ENCODE measurements at regions not wholly inside any gene's neighbourhood (a gene's known extent, or its start where the extent isn't known, plus 50 kb on each side); places are given as distances from the start of the nearest gene placed in this dataset.

- TF ChIP-seq RAD21 (IDR thresholded peaks at IDR 0.05; ENCODE audit: low read depth), result no peak
- TF ChIP-seq EP300 (IDR thresholded peaks at IDR 0.05; ENCODE audit: borderline replicate concordance), result no peak
- TF ChIP-seq CEBPB (IDR thresholded peaks at IDR 0.05), result no peak
- no peak for TF ChIP-seq YY1 (IDR thresholded peaks at IDR 0.05; ENCODE audit: low read depth)
- no peak for TF ChIP-seq NFIC (IDR thresholded peaks at IDR 0.05)
- no peak for TF ChIP-seq TCF12 (IDR thresholded peaks at IDR 0.05; ENCODE audit: low read depth)
- no peak for TF ChIP-seq MAX (IDR thresholded peaks at IDR 0.05)
- no peak for TF ChIP-seq REST (IDR thresholded peaks at IDR 0.05; ENCODE audit: low read depth)
- no peak for TF ChIP-seq CREB1 (IDR thresholded peaks at IDR 0.05; ENCODE audit: low read depth)
- TF ChIP-seq FOXM1 (IDR thresholded peaks at IDR 0.05; ENCODE audit: borderline replicate concordance, low read depth), result no peak
- TF ChIP-seq USF1 (IDR thresholded peaks at IDR 0.05), result no peak
- no peak for TF ChIP-seq TEAD4 (IDR thresholded peaks at IDR 0.05)
Measured at GRCh38 chr6:2441601-2442475, 196.4 kb upstream of the GMDS start.
